Endometrium (tissue), 2 donors: ENCODE measurements at regions not wholly inside any gene's neighbourhood (a gene's known extent, or its start where the extent isn't known, plus 50 kb on each side); places are given as distances from the start of the nearest gene placed in this dataset.

Source experiments
- FAIRE-seq: peaks from 2 replicates; lab custom pipeline; 2012; peaks lifted over from hg19 to GRCh38; lab: Jason Lieb, UNC
- donor health status: control.
- donor health status: control.

DNA sequence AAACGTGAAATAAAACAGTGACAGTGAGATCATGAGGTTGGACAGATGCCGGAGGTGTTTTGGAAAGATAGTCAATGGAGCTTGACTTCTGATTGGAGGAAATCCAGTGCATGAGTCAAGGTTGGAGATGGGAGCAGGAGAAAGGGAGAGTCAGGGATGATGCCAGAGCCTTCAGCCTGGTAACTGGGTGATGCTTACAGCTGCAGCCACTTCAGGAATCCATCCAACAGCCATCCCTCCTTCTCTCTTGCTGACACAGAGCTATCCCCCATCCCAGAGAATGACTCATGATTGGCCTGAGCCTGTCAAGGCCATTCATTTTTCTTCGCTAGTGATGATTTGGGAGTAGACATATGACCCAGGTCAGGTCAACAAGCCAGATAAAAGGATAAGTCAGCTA, 112.8 kb downstream of the SAMD5 start:
- no peak for FAIRE-seq

DNA sequence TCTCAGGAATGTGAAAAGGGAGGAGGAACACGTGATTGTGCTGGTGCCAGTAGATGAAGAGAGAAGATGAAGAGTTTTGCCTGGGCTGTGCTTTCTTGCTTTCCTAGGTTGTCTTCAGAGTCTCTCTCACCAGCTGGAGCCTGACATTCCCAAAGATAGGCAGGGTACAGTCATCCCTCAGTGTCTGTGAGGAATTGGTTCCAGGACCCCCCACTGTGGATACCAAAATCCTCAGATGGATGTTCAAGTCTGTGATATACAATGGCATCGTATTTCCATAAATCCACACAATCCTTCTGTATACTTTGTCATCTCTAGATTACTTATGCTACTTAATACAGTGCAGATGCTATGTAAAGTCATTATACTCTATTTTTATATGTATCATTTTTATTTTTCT, 113.5 kb downstream of the SAMD5 start:
- no peak for FAIRE-seq

DNA sequence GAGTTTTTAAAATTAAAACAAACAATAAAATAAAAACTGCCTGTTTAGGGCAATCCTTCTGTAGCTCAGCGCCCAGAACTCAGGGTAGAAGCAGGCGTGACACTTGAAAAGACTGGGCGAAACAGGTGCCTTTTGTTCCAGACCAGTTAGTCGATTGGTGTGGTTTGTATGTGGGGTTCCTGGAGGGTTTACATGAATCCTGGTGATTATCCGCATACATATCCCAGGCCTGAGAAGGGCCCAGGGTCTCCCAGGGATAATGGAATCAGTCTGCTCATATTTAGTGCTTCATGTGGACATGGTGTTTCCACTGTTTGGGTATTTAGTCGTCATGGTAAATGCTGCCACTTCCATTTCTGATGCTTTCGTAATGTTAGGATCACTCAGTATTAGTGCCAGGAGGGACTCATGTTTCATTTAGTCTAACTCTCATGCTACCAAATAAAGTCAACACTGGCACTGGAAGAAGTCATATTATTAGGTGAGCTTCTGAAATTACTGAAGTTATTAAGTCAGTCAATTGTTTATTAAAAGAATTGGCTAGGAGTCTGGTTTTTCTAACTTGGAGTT, 116.5 kb downstream of the SAMD5 start:
- FAIRE-seq, result no peak

DNA sequence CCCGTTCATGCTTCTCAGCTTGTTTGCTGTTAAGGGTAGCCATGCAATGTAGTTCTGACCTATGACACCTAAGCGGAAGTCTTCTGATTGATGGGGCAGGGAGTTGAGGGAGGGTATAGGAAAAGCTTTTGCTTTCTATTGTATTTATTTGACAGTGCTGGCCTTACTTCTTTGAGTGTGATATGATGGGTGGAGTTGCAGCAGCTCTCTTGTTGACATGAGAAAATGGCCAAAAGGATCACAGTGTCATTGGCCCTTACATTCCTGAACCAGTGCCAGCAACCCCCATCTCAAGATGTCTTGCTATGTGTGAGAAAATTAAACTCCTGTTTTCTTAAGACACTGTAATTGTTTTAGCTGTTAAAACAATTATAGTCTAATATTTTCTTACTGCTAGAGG, 117.5 kb downstream of the SAMD5 start:
- no peak for FAIRE-seq

DNA sequence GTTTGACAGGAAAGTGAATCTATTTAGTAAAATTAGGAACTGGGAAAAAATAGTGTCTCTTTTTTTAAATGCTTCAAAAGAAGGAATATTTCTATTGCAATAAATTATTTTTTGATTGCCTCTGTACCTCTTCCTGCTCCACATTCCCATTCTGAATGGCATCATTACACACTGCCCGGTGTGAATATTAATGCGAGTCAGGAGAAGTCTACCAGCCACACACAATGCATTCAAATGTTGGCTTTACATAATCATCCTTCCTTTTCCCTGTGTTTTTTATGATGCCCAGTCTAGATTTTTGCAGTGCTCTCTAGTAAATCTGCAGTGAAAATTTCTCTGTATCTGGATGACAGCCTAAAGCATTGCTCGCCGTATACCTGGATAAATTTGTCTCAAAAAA, 118.9 kb downstream of the SAMD5 start:
- no peak for FAIRE-seq

DNA sequence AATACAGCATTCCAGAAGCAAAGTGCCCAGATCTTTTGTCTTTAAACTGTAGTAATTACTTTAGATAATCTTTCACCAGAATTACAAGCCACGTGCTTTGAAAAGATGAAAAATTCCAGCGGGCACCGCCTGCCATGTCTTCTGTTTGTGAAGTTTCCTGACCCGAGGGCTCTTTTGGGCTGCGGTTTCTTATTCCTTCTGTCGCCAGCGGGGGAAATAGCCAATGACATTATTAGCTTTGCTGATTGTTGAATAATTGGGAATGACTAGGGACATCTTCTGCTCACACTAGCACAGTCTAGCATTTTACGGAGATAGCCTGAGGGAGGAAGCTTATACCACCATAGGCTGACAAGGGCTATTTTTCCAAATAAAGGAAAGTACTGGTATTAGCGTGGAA, 124.7 kb downstream of the SAMD5 start:
- FAIRE-seq, result no peak

DNA sequence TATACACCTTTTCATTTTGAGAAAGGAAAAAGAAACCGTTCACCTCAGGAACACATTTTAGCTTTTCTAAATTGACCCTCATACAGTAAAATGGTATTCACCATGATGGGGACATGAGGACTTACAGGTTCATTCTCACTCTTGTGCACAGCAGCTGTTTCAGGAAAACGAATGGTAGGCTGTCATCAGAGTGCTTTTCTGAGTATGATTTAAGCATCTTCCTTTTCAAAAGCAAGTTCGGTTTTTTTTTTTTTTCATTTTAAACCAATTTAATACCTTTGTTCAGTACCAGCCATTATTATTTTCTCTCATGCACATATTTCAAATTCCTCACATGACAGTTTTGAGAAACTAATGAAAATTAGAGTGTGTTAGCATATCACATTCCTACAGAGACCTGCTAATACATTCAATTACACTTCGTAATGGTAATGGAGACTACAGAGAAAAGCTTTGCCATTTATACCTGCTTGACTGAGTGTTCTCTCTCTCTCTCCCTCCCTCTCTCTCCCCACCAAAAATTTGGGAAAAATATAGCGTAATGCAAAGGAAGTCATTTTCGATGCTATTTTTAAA, 129.2 kb downstream of the SAMD5 start:
- FAIRE-seq, result no peak

DNA sequence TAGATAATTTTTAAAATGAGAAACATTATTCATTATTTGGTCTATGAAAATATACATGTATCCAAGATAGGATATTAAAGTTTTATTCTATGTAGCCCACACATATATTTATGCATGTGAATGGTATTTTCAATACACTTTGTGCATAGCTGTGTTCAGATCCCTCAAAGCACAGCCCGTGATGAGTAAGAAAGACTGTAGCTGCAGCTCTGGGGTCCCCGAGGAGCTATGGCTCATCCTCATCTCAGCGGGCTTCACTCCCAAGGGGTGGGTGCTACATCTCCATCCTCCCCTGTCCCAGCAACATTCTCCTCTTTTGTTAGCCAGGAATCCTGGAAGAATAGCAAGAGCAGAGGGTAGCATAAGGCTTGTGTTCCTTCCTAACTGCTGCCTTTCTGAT, 130.8 kb downstream of the SAMD5 start:
- FAIRE-seq, result no peak

DNA sequence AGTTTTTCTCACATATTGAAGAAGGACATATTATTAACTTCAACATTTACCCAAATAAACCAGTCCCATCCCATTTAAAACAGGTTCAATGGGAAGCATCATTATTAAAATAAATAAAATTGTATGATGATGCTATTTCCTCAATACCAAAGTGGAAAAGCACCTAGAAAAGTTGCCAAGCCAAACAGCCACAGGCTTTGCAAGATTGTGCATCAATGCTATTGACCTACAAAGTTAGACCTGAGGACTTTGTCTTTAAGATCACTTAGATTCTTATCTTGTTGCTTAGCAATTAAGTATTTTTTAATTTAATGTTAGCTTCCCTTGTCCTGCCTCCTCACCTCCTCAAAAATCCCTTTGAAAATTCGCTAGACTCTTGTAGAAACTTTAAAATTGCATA, 132.1 kb downstream of the SAMD5 start:
- FAIRE-seq, result no peak

DNA sequence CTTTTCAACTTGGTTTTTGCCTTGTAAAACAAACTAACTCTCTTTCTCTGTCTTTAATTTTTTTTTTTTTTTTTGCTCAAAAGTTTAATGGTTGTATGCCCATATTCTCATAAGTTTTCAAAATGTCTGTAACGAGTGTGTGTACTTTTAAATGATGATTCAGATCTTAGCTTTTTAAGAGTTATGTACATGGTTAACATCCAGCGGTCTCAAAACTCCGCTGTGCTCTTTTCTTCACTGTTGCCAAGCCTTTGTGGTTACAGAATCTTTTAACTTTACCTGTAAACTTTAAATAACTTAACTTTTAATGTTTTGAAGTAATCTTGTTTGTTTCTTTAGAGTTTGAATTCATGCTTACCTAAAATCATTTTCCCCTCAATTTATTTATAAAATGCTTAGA, 133.0 kb downstream of the SAMD5 start:
- no peak for FAIRE-seq

DNA sequence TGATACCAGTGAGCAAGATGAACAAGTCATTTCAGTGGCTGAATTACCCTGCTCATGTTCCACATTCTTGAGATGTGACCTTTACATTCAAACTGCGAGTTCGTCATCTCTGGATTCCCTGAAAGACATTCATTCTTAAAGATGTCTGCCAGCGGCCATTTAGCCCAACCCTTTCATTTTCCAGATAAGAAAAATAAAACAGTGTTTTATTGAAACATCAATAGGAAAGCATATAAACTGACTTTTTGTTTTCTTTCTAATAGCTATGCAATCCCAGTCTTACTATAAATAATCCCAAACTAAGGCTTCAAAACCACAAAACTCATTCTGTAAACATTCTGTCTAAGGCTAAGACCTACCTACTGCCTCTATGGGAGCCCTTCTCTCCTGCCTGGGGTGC, 134.0 kb downstream of the SAMD5 start:
- peak; percentile 54 for FAIRE-seq

DNA sequence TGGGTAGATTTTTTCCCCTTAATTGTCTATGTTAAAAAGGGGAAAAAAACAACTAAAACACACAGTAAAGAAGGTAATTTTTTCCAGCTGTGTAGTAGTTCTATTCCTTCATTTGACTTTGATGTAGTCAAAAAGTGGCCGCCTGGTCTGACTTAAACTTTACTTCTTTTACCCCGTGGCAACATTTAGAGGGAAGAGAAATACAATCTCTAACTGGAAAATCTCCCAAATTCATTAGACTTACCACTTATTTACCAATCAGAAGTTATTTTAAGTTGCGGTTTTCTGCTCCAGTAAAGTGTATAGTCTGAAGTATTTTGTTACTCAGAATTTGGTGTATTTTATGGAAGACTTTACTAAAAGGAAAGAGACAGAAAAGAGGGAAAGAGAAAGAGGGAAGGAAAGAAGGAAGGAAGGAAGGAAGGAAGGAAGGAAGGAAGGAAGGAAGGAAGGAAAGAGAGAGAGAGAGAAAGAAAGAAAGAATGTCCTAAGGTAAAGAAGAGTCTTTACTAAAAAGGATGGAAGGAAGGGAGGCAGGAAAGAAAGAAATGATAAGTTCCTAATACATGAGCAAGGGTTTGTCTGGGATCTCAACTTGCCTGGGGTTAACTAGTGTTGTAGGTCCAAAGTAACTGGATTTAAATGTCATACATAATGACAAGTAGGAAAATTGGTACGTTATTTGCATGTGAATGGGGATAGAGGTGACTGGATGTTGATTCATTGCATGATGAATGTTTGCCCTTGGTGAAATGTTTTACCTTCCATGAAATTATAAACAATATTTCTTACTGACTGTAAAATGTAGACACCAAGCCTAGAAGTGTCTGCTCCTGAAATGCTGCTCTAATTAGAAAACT, 135.1 kb downstream of the SAMD5 start:
- no peak for FAIRE-seq

DNA sequence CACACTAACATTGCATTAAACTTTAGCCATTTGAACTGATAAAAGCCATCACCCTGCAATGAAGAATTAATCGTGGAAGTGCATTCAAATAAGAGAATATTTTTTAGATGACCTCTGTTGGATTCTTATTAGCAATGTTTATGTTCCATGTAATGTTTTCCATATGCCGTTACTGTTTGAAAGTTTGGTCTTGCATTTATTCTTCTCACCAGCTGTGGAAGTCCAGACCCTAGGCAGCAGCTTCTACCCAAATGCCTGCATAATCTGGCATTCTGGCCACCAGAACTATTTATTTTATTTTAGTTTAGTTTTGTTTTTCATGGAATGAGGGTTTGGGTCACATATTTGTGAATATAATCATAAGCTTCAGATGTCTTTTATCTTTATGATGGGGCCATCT, 140.4 kb downstream of the SAMD5 start:
- peak; percentile 91 for FAIRE-seq

DNA sequence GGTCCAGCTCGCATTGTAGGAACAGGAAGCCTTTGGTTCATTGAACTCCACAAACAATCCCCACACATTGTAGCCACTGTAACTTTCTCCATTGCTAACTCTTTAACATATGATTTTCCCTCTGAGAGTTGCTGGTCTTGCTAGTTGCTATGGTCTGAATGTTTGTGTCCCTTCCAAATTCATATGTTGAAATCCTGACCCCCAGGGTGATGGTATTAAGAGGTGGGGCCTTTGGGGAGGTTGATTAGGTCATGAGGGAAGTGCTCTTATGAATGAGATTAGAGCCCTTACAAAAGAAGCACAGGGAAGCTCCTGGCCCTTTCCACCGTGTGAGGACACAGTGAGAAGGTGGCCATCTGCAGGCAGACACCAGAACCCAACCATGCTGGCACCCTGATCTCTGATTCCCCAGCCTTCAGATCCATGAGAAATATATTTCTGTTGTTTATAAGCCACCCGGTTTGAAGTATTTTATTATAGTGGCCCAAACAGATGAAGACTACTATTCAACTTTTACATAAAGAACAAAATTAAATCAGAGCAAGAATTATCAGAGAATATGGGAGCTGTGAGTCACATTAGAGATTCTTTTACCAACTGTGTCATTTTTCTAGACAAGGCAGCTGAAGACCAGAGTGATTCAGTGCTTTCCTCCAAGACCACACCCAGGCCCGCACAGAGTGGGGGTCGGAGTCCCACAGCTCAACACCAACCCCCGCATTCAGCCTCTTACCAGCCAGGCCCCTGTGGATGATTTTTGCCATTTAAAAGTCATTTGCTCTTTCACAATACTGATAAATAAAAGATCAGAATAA, 143.0 kb downstream of the SAMD5 start:
- FAIRE-seq, result no peak

DNA sequence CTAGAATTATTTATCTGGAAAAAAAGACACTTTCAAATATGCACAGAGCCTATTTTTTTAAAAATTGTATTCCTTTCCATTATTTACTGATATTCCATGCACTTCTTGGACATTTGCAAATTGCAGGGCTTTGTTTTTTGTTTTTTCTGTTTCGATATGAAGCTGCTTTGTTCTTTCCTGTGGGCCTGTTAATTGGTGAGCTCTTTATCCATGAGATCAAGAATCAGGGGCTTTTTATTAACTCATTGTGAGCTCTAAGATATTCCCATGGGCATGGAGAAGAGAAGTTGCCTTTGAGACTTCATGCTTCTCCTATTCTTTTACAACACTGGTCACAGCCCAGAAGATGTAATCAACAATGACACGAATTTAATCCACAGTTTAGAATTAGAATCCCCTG, 145.1 kb downstream of the SAMD5 start:
- FAIRE-seq, result no peak

DNA sequence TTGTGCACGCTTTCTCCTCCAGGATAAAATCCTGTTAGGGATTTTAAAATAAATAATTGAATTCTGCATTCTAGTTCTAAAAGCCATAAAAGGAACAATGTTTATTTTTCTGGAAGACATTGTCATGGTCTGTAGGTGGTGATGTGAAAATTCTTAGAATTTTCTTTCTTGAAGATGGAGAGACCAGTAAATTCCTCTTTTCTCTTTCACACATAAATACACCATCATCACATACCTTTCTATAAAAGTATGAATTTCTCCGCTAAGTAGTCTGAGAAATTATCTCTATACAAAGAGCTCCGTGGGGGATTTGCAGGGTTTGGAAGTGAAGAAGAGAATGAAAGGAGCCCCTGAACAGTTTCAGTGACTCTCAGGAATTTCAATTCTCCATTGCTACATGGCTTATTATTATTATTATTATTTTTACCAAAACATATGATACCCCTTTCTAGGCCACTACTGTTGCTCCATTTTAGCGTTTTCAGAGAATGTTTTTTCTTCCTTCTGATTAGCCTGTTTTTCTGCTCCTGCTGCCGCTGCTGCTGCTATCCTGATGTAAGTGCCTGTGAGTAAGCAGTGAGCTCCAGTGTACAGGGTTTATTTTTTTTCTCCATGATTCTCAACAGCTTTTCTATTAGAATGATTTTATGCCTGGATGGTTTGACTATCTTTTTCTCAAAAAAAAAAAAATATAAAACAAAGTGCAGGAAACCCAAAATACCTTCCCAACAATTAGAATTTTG, 145.8 kb downstream of the SAMD5 start:
- no peak for FAIRE-seq

DNA sequence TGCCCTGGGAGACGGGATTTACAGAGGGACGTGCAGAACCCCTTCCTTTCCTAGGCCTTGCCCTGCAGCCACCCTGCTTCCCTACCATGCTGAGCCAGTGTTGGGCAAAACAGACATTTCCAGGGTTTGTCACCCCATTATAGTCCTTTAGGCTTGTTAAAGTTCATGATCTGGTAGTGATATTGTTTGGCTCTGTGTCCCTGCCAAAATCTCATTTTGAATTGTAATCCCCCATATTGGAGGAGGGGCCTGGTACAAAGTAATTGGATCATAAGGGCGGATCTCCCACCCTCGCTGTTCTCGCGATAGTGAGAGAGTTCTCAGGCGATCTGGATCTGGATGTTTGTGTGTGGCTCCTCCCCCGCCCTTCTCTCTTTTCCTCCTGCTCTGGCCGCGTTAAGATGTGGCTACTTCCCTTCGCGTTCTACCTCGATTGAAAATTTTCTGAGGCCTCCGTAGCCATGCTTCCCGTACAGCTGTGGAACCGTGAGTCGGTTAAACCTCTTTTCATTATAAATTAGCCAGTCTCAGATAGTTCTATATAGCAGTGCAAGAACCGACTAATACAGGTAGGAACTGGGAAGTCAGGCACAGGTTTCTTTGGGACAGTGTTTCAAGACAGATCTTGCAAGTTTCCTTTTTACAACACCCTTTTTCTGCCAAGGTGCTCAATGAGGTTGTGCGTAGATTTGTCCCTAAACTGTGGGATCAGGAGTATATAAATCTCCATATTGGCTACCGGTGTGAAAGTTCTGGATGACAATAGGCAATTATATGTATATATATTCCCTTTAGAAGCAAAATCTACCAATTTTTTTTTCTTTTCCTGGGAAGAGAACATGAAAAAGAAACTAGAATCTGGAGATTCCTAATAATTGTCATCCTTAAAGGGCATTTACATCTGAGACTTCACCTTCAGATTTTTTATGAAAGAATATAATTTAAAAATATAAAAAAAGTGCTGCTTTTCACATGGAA, 152.1 kb downstream of the SAMD5 start:
- no peak for FAIRE-seq

DNA sequence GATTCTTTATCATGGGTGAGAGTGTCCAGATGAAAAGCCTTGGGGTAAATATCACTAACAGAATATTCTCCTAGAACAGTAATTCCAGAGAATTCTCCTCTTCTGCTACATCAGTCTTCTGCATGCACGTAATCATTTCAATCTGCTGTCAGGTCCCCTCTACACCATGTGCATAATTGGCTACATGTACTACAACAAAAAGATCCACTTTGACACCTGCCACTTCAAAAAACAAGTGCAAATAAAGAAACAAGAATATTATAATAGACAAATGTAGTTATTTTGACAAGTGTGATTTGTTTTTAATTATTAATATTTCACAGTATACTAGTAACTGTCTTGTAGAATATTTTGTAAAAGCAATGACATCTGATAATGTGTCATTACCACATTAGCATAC, 154.2 kb downstream of the SAMD5 start:
- no peak for FAIRE-seq

DNA sequence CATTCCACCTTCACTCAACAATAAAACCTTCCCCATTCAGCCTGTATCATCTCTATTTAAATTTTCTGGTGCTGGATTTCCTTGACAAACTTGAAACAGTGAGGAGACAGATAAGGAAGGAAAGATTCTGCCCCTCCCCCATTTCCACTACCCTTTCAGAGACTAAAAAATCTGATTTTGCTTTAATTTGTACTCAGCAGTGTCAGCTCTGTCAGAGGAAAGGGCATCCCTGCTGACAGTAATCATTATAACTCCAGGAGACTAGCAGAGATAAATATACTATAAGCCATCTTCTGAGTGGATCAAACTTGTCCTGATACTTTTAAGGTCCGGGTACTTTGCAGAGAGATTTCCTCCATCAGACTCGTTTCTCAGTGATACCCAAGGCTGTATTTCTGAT, 155.6 kb downstream of the SAMD5 start:
- FAIRE-seq, result no peak

DNA sequence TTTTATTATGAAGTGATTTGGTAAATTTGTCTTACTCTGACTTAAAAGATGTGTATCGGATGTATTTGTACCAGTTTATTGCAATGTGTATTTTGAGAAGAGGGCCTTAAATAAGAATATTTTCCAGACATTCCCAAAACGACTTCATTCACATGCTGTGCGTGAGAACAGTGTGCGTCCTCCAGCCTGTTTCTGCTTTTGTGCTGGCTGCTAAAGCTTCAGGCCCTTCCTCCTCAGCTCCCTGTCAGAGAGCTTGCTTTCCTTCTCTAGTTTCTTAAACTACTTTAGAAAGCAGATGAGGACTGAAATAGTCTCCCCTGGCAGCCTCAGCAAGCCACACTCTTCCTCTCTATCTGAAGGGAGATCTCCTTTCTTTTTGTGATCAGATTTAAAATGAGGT, 157.8 kb downstream of the SAMD5 start:
- no peak for FAIRE-seq

DNA sequence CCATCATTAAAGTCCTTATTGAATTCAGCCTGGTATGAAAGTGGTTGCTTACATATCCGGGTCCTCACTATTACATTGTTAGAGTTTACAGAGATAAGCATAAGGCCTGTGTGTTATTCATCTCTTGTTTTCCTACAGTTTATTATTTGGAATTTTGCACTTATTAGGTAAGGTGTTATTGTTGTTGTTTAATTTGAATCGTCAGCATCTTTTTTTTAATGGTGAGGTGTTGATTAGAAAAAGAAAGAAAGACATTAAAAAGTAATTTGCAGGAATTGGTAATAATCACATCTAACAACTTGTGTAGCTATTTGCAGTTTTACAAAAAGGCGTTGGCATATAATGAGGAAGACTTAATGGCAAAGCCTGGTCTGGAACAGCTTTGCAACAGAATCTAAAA, 158.6 kb downstream of the SAMD5 start:
- FAIRE-seq, result no peak
